GM12865 (cell line): ENCODE measurements at regions not wholly inside any gene's neighbourhood (a gene's known extent, or its start where the extent isn't known, plus 50 kb on each side); places are given as distances from the start of the nearest gene placed in this dataset.
"Not testable (repeated sequence)": the region's sequence is repeated elsewhere in the genome, so short reads cannot be mapped to it uniquely, and the experiment has no call there.

Experiments
- DNase-seq: peaks from one replicate; pipeline ENCODE4 v3.0.0; 2010; ENCODE audit warnings: low read depth
- H3K4me3 ChIP-seq: 2 replicates; pipeline ENCODE4 v1.5.1; 2011; ENCODE audit warnings: mild to moderate bottlenecking, low read depth, low read length, control low read depth
- TF ChIP-seq, protein P1 (sequence below): IDR thresholded peaks from 2 replicates; pipeline ENCODE4 v1.5.1; 2011; ENCODE audit warnings: low read length, control low read depth, low read depth, inconsistent platforms; ENCODE audit not compliant: insufficient read depth; ENCODE audit errors: missing control alignments

GRCh38 chr4:187077744-187078401, 354.2 kb upstream of the FAT1 start:
- no peak for DNase-seq
- TF ChIP-seq, protein P1, sequence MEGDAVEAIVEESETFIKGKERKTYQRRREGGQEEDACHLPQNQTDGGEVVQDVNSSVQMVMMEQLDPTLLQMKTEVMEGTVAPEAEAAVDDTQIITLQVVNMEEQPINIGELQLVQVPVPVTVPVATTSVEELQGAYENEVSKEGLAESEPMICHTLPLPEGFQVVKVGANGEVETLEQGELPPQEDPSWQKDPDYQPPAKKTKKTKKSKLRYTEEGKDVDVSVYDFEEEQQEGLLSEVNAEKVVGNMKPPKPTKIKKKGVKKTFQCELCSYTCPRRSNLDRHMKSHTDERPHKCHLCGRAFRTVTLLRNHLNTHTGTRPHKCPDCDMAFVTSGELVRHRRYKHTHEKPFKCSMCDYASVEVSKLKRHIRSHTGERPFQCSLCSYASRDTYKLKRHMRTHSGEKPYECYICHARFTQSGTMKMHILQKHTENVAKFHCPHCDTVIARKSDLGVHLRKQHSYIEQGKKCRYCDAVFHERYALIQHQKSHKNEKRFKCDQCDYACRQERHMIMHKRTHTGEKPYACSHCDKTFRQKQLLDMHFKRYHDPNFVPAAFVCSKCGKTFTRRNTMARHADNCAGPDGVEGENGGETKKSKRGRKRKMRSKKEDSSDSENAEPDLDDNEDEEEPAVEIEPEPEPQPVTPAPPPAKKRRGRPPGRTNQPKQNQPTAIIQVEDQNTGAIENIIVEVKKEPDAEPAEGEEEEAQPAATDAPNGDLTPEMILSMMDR, result no peak
- H3K4me3 ChIP-seq, result no peak overlapping the region

- no peak overlapping the region for H3K4me3 ChIP-seq
- TF ChIP-seq, protein P1, result no peak
- no peak for DNase-seq
These were observed 361.0 kb upstream of the FAT1 start for GRCh38 chr4:187084701-187085100.

- TF ChIP-seq, protein P1, result no peak
- H3K4me3 ChIP-seq, result no peak overlapping the region
- DNase-seq, result no peak
These were observed 361.7 kb upstream of the FAT1 start for GRCh38 chr4:187085339-187085738.

- no peak for DNase-seq
- no peak overlapping the region for H3K4me3 ChIP-seq
- TF ChIP-seq, protein P1, result no peak
These were observed 362.5 kb upstream of the FAT1 start for GRCh38 chr4:187086151-187086550.

DNA sequence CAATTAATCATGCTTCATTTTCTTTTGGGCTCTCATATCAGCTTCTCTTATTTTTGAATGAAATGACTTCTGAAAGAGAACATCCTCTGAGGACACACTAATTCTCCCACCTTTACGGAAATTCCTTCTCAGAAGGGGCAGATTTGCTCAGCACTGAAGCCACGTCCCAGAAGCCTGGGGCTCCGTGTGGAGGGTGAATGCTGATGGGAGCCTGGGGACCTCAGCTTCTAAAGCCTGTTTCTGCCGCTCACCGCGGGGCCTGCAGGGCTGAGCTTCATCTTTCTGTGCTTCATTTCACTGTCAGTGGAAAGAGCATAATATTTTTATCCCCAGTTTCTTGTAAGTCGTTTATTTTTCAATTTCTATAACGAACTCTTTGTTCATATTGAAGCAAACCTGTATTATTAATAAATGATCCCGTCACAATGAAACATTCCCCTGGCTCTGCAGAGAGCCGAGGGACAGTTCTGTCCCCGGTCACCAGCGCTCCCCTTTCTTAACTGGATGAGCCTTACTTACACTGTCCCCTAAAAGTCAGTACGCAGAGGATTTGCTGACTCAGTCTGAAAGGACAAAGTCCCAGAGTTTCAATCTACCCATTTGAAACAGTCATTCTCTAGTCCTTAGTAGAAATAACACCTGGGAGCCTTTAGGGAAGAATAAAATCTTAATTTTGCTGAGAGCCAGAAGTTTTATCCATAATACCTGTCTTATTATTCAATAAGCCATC, 364.6 kb upstream of the FAT1 start:
- no peak overlapping the region for H3K4me3 ChIP-seq
- TF ChIP-seq, protein P1, result no peak
- DNase-seq, result no peak

DNA sequence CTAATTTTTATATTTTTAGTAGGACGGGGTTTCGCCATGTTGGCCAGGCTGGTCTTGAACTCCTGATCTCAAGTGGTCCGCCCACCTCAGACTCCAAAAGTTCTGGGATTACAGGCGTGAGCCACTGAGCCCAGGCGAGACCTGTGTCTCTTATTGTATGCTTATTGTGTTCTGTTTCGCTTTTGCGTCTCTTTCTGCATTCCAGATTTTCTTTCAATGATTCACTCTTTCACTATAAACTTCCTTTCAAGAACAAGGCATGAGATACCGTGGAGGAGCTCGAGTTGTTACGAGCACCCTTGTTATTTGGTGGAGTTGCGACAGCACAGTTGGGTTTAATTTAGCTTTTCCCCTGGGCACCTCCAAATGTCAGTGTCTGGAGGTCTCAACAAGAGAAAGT, 366.7 kb upstream of the FAT1 start:
- no peak for DNase-seq

DNA sequence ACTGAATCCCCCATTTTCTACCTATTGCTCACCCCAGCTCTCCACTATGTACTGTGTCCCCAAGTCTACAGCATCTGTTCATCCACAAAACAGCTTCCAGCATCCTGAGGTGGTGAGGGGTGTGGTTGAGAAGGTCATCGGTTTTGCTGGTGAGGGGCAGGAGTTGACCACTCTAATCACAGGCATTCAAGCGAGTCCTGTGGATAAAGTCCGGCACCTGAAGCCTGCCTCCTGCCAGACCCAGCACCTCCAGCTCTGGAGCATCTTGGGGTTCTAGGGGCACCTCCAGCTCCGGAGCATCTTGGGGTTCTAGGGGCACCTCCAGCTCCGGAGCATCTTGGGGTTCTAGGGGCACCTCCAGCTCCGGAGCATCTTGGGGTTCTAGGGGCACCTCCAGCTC, 367.2 kb upstream of the FAT1 start:
- H3K4me3 ChIP-seq, DNase-seq: not testable (repeated sequence)

More for the DNA sequence above, 366.7 kb upstream of the FAT1 start:
- TF ChIP-seq, protein P1, result no peak
- H3K4me3 ChIP-seq, result no peak overlapping the region
